ENCODE measurements at regions not wholly inside any gene's neighbourhood (a gene's known extent, or its start where the extent isn't known, plus 50 kb on each side); places are given as distances from the start of the nearest gene placed in this dataset.

DNA sequence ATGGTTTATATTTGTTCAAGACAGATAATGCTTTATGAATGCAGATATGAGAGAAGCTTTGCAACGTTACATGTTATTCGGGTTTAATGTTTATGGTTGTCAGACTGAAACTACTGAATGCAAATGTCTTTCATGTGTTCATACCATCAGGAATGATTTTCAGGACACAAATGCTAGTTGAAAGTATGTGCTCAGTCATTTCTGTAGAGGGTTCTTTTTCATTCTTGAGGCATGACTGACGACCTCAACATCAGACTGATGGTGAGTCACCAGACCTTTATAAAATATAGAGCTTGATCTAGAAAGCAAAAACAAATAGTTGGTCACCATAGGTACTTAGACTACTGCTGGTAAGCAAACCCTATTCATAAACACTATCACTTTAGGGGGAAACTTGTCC, 287.3 kb upstream of the NUDT12 start (continued):
- peak; percentile 76; the same call in 1 of the 2 replicates for TF ChIP-seq TEAD4 (IDR thresholded peaks at IDR 0.05; ENCODE audit: borderline replicate concordance, insufficient read depth)
- TF ChIP-seq RFX5 (IDR thresholded peaks at IDR 0.05; ENCODE audit: low read length), result no peak
- no peak for TF ChIP-seq TAF1 (IDR thresholded peaks at IDR 0.05; ENCODE audit: borderline replicate concordance, low read depth, low read length)
- TF ChIP-seq NRF1 (IDR thresholded peaks at IDR 0.05; ENCODE audit: low read depth, low read length), result no peak
- TF ChIP-seq RCOR1 (IDR thresholded peaks at IDR 0.05; ENCODE audit: low read length), result no peak
- peak; percentile 89 for TF ChIP-seq TCF12 (IDR thresholded peaks at IDR 0.05)
- TF ChIP-seq SMC3 (IDR thresholded peaks at IDR 0.05; ENCODE audit: low read depth, low read length), result no peak
- TF ChIP-seq FOXM1 (IDR thresholded peaks at IDR 0.05; ENCODE audit: low read depth), result peak; percentile 54; the same call in 1 of the 2 replicates
- no peak for TF ChIP-seq GABPA (IDR thresholded peaks at IDR 0.05; ENCODE audit: low read depth)
- TF ChIP-seq EP300 (IDR thresholded peaks at IDR 0.05; ENCODE audit: borderline replicate concordance in 1 of 2, low read depth in 1 of 2, low read length in 1 of 2), result peak; percentile 9 to 91; a peak in 2 of 4 replicates
- TF ChIP-seq MEF2A (IDR thresholded peaks at IDR 0.05; ENCODE audit: borderline replicate concordance, low read depth), result peak; percentile 58; the same call in 1 of the 2 replicates
- TF ChIP-seq RAD21 (IDR thresholded peaks at IDR 0.05; ENCODE audit: low read length), result no peak

DNA sequence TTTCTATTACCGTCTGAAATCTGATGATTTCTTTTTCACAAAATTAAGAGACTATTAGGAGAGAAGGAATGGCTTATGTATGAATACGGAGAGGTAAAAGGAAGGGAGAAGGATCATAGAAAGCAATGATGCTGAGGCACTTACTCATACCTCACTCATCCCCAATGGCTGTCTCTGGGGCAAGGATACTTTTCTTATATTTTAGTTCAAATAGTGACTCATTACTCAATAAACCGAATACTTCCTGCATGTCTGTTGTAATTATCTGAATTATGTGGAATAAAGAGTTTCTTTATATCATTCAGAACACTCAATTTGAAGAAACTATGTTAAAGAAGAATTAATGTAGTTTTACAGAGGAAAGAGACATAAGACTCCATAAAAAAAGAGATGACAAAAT, 284.5 kb upstream of the NUDT12 start:
- no peak for DNase-seq
- Histone ChIP-seq H3K9me2 (no peaks in the 10 kb centered on the region), H3K9me3 (no peaks in the 10 kb centered on the region), H3K4me1 (ENCODE audit: control insufficient read depth in 1 of 2, insufficient read depth in 2 of 2, low read depth in 1 of 2, low read length in 1 of 2) (peaks cover 0 to 21% of the 10 kb centered on the region in 2 experiments; a peak in 3 of 4 replicates), H3K27ac (ENCODE audit: low read depth in 2 of 2, low read length in 1 of 2) (peak overlapping the region; percentile 60 to 71; a peak in 3 of 4 replicates), H3K27me3 (ENCODE audit: insufficient read depth) (no peaks in the 10 kb centered on the region), H3K79me2 (ENCODE audit: insufficient read depth) (no peaks in the 10 kb centered on the region), H3K36me3 (replicated peaks in 1 of 2; ENCODE audit: control insufficient read depth in 1 of 2, insufficient read depth in 2 of 2, low read length in 1 of 2) (no peaks in the 10 kb centered on the region), H3F3A (replicated peaks; ENCODE audit: insufficient read depth) (peaks cover 46% of the 10 kb centered on the region), H3K4me3 (ENCODE audit: low read depth in 2 of 2, low read length in 1 of 2) (no peak overlapping the region), H3K4me2 (0 out of 2 replicates have a peak overlapping the region, but pooled peaks have one; percentile 8), H2AFZ (ENCODE audit: low read depth) (no peak overlapping the region), H4K20me1 (ENCODE audit: insufficient read depth) (no peaks in the 10 kb centered on the region), H3K9ac (no peak overlapping the region; the same call in 1 of the 2 replicates)
- 12% methylated on average over 3 of the region's 3 CpGs for WGBS (ENCODE audit: low lambda C conversion rate)
- POLR2A ChIA-PET, result no interaction called here
- CTCF ChIA-PET, result no interaction called here
- TF ChIP-seq FOSL2 (IDR thresholded peaks at IDR 0.05; ENCODE audit: borderline replicate concordance, low read depth) (peak; percentile 79), MEF2A (IDR thresholded peaks at IDR 0.05; ENCODE audit: borderline replicate concordance, low read depth) (no peak), JUND (IDR thresholded peaks at IDR 0.05) (peak; percentile 79), EP300 (IDR thresholded peaks at IDR 0.05; ENCODE audit: borderline replicate concordance in 1 of 2, low read depth in 1 of 2, low read length in 1 of 2) (peak; percentile 23 to 86; a peak in 1 of 4 replicates), TAF1 (IDR thresholded peaks at IDR 0.05; ENCODE audit: borderline replicate concordance, low read depth, low read length) (no peak), TCF12 (IDR thresholded peaks at IDR 0.05) (peak; percentile 80), SIN3A (IDR thresholded peaks at IDR 0.05; ENCODE audit: borderline replicate concordance, low read depth, low read length) (no peak), TEAD4 (IDR thresholded peaks at IDR 0.05; ENCODE audit: borderline replicate concordance, insufficient read depth) (0 out of 2 replicates have a peak, but pooled peaks have one; percentile 24), YY1 (IDR thresholded peaks at IDR 0.05; ENCODE audit: low read depth) (peak; percentile 47; the same call in 1 of the 2 replicates)
- TF ChIP-seq, protein P1, sequence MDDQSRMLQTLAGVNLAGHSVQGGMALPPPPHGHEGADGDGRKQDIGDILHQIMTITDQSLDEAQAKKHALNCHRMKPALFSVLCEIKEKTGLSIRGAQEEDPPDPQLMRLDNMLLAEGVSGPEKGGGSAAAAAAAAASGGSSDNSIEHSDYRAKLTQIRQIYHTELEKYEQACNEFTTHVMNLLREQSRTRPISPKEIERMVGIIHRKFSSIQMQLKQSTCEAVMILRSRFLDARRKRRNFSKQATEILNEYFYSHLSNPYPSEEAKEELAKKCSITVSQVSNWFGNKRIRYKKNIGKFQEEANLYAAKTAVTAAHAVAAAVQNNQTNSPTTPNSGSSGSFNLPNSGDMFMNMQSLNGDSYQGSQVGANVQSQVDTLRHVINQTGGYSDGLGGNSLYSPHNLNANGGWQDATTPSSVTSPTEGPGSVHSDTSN (IDR thresholded peaks at IDR 0.05), result peak; percentile 84
- TF ChIP-seq, protein P2, sequence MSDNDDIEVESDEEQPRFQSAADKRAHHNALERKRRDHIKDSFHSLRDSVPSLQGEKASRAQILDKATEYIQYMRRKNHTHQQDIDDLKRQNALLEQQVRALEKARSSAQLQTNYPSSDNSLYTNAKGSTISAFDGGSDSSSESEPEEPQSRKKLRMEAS (IDR thresholded peaks at IDR 0.05; ENCODE audit: low read depth), result no peak
